ENCODE measurements at regions not wholly inside any gene's neighbourhood (a gene's known extent, or its start where the extent isn't known, plus 50 kb on each side); places are given as distances from the start of the nearest gene placed in this dataset.
"Not testable (repeated sequence)": the region's sequence is repeated elsewhere in the genome, so short reads cannot be mapped to it uniquely, and the experiment has no call there.

GRCh38 chr15:26082221-26083109 is 219.3 kb upstream of the ATP10A start:
- DNase-seq (ENCODE audit: low read depth, low spot score), result peak; percentile 99

DNA sequence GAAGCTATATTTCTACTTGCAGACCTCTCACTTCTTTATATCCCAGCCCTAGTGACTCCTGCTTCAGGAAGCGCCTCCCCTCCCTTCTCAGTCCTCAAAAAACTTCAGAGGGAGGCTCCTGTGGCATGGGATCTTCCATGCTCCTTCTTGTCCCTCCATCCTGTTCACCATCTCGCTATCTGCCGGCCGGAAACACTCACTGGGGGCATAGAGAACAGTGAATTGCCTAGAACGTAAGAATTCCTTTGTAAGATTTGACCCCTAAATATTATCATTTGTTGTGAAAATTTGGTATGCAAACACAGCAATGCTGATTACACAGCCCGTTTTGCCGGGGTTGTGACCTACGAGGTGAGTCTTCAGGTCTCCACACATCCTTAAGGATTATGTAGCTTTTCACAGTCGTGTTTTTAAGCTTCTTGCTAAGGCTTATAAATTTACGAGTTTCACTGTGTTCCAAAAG is 218.7 kb upstream of the ATP10A start:
- no peak for DNase-seq (ENCODE audit: low read depth, low spot score)

- no peak for DNase-seq (ENCODE audit: low read depth, low spot score)
These were observed 212.6 kb upstream of the ATP10A start for GRCh38 chr15:26075770-26076169.

DNA sequence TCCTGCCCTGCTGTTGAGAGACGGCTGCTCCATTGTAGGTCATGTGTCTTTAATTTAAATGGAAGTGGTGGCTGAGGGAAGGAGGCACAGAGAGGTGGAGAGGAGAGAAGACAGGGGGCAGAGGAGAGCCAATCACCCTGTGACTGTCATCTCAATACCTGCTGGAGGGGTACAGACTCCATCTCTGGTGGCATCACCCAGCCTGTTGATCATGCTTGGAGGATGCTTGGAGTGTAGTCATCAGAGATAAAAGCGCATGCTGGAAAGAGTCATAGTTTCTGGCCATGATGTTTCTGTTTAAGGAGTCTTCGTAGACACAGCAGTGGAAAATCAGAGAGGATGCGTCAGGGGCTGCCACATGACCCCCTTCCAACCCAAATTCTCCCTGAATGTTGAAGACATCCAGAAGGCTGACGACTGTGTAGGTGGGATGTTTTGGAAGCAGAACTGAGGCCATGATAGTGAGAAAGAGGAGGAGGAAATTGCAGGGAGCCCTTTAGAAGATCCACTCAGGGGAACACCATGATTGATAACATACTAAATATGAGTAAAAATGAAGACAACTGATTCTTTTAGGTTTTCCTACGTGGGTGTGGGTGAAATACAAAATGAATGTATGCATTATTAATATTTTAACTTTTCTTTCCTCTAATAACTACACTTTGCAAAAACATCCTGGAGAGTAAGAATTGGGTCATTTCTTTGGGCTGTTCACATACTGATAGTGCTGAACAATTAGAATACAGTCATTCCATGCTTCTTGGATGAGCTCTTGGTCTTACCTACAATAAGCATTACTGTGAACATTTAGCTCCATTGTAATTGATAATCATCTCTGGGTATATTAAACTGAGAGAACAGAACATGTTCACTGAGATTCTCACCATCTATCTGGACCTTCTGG is 210.6 kb upstream of the ATP10A start:
- no peak for DNase-seq (ENCODE audit: low read depth, low spot score)

DNA sequence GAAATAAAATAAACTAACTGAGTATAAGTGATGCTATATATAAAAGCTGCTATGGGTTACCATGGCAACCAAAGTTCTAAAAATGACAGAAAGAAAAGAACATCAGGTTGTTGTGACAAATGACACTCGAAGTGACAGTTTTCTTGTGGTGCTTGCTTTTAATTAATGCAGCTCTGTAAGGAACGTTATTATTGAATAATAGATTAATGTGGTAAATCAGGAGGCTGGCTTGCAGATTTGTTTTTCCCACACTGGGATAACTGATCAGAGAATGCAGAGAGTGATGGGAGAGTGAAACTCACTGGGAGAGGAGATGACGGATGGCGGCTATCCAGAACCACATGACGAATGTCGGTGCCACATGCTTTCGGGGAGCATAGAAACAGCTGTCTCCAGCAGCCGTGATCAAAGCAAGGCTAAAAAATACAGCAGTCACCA is 207.0 kb upstream of the ATP10A start:
- DNase-seq (ENCODE audit: low read depth, low spot score), result no peak

DNA sequence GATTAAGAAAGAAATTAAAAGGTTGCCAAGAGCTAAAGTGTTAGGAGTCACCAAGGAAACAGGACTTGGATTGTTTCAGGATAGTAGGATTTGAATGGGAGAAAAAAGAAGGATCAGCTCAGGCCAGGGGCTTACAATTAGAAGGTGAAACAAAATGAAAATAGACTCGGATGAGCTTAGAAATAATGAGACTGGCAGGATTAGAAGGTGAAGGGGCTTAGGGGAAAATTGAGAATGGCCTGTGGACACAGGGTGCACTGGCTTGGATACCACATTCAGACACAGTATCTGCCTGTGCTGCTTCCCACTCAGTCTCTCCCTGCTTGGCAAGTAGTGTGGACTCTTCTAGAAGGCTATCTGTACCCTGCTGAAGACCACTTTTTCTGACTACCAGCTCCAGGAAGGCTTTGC is 206.1 kb upstream of the ATP10A start:
- DNase-seq (ENCODE audit: low read depth, low spot score), result no peak

GRCh38 chr15:26066896-26067295 is 203.8 kb upstream of the ATP10A start:
- DNase-seq (ENCODE audit: low read depth, low spot score), result no peak

DNA sequence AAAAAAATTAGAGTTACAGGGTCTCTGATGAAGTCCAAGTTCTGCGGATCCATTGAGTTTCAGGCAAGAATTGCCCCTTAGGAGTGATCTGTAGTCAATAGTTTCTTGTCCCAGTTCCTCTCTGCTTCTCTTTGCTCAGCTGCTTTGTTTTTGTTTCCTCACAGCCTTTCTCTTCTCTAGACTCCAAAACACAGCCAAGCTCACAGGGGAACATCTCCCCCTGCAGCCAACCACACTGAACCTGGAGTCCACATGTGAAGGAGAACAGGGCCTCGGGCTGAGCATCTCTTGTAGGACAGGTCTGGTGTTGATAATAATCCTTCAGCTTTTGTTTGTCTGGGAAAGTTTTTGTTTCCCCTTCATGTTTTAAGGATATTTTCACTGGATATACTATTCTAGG is 202.6 kb upstream of the ATP10A start:
- DNase-seq (ENCODE audit: low read depth, low spot score), result peak; percentile 52

DNA sequence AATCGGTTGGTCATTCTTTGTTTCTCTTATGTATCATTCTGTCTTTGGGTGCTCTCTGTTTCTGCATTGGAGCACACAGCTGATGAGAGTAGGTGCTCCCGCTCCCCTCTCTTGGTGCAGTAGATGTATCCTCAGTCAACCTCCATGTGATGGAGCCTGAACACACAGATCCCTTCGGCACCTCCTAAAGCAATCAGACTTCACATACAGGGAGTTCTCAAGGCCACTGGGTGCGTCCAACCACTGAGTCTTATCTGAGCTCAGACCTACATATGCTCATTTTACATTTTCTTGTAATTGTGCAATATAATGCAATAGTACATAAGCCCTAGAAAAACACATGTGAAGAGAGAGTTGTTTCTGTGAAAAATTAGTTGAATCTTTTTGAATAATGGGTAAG is 198.1 kb upstream of the ATP10A start:
- DNase-seq (ENCODE audit: low read depth, low spot score), result no peak

- not testable (repeated sequence) for DNase-seq (ENCODE audit: low read depth, low spot score)
These were observed 193.6 kb upstream of the ATP10A start for GRCh38 chr15:26056766-26057165.

DNA sequence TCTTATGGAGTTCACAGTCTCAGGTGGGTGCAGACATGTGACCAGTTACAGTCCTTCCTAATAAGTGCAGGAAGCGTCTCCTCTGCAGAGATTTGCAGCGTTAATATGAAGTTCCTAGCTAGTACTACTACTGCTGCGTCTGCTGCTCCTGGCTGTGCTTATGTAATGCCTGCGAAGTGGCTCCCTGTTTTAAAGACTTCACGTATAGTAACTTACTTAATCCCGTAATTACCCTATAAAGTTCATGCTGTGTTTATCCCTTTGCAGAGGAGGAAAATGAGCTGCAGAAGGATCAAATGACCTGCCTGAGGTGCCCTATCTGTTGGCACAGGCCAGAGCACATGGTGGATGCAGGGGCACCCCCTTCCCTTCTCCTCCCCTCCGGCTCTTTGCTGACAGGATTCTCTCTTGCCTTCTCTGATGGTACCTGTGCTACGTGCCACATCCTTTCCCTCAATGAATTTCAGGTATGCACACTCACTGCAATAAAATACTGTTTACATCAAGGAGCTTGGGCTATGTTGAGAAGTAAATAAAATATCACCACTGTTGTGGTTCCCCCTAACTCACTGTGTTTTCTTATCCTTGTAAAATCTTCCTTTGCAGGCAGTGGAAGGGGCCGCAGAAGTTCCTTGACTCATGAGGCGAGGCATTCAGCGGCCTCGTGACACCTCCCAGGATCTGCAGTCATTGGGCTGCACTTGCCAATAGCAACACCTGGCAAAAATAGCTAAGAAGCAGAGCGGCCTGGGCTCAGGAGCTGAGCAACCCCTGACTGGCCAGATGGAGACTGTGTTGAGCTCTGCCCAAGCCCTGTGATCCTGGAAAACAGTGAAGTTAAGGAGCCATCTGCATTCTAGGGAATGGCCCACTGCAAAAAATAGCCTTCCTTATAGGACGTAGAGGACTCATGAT is 188.9 kb upstream of the ATP10A start:
- no peak for DNase-seq (ENCODE audit: low read depth, low spot score)

GRCh38 chr15:26050984-26051383 is 187.9 kb upstream of the ATP10A start:
- DNase-seq (ENCODE audit: low read depth, low spot score), result no peak

GRCh38 chr15:26049900-26050657 is 187.0 kb upstream of the ATP10A start:
- DNase-seq (ENCODE audit: low read depth, low spot score), result no peak

DNA sequence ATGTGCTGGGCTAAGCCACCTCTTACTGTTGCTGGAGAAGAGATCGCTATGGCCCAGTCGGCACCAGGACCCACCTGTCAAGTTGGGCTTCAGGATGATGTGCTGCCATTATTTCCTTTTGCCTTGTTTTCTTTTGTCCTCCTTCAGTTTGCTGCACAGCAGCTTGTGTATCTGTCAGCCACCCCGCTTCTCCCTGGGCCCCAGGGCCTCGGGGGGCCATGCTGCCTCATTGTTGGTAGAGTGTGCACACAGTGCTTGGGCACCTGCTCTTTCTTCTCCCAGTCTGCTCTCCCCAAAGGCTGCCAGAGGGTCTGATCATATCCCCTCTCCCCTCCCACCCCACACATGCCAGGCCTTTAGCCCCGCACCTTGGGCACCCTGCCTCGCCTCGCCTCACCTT is 185.5 kb upstream of the ATP10A start:
- DNase-seq (ENCODE audit: low read depth, low spot score), result no peak

DNA sequence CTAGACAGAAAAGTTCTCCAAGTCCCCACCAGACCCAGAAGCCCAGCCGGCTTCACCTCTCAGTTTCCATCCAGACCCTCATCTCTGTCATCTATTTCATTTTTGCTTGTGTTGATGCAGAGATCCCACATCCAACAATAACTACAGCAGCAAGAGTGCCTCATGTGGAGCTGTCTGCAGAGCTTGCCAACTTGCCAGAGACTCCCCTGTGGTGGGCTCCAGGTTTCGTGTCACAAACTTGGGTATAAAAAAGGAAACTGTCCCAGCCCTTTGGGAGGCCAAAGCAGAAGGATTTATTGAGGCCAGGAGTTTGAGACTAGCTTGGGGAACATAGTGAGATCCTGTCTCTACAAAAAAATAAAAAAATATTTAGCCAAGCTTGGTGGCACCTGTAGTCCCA is 182.4 kb upstream of the ATP10A start:
- no peak for DNase-seq (ENCODE audit: low read depth, low spot score)

- DNase-seq (ENCODE audit: low read depth, low spot score), result no peak
These were observed 179.9 kb upstream of the ATP10A start for GRCh38 chr15:26043018-26043417.

DNA sequence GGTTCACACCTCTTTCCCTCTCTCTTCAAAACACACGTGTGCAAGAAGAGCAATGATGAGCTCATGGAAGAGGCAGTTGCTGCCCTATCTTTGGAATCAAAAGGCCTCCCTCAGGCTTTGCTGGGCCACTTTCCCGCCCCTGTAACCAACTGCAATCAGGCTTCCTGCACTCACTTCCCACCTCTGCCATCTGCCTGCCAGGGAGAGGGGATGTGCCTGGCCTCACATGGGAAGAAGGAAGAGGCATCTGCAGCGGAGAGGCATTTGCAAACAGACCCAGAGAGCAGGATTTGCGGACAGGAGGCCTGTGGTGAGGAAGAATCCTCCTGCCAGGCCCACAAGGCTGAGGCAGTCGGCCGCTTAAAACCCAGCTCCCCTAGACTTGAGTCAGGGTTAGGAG is 175.6 kb upstream of the ATP10A start:
- peak; percentile 50 for DNase-seq (ENCODE audit: low read depth, low spot score)

DNA sequence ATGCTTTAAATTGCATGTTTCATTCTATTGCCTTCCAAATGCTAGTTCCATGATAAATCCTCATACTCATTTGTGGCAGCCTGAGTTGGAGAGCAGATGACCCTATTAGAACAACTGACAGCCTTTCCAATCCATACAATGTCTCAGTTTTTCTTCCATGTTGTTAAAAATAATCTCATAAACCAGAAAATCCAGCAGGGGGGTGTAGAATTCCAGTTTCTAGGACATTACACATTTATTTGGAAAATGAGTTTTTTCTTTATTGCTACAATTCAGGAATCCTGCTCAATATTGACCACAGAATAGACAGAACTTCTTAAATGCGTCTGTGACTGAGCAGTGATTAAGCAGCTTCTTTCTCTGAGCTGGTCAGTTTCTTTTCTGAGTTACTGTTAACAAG is 174.2 kb upstream of the ATP10A start:
- no peak for DNase-seq (ENCODE audit: low read depth, low spot score)

- no peak for DNase-seq (ENCODE audit: low read depth, low spot score)
These were observed 170.4 kb upstream of the ATP10A start for GRCh38 chr15:26033493-26033892.

DNA sequence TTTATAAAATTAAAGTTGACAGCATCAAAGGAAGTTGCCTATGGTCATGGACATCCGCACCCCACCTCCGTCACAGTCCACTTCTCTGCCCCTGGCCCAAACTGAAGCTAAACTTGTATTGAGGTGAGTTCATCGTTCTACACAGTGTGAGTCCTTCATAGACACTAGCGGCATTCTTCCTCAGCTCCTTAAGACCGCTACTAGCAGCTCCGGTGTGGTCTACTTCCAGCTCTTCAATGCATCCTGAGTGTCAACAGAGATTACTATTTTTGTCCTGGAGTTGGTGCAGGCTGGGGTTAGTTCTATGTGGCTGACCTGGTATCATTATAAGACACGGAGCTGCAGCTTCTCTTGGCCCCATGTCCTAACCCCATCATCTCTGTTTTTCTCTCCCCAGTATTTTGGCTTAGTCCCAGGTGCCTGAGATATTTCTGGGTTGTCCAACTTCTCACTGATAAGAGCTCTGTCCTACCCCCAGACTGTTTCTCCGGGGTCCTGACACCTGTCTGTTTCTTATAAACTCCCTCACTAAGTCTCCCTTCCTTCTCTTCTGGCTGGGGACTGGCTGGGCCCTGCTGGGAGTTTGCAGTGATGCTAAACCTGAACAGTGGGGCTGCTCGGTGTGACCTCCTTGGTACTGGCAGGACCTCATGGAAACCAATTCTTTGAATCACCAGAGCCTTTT is 169.2 kb upstream of the ATP10A start:
- no peak for DNase-seq (ENCODE audit: low read depth, low spot score)

Measured in ELF-1 (cell line).